OCI-LY1 (cell line): ENCODE measurements at regions not wholly inside any gene's neighbourhood (a gene's known extent, or its start where the extent isn't known, plus 50 kb on each side); places are given as distances from the start of the nearest gene placed in this dataset.

Source experiments
- H2AFZ ChIP-seq: fragments of 200-600 bp; sonication (generic), shearing (Covaris generic); 2 replicates; pipeline ENCODE4 v1.6.0; 2014; ENCODE audit warnings: antibody characterized with exemption, mild to moderate bottlenecking, low read length
- H3F3A ChIP-seq: fragments of 200-600 bp; sonication (generic), shearing (Covaris generic); 2 replicates; pipeline ENCODE4 v1.6.0; 2014; ENCODE audit warnings: mild to moderate bottlenecking, antibody characterized with exemption, low read length, moderate library complexity; ENCODE audit not compliant: insufficient read depth
- H3K27ac ChIP-seq: fragments of 200-600 bp; sonication (generic); 2 replicates; pipeline ENCODE4 v1.5.1; 2014; ENCODE audit warnings: low read length, mixed run types, mild to moderate bottlenecking, low read depth; ENCODE audit not compliant: poor library complexity, severe bottlenecking
- H3K27me3 ChIP-seq: fragments of 200-600 bp; sonication (generic); 2 replicates; pipeline ENCODE4 v1.6.0; 2014; ENCODE audit warnings: antibody characterized with exemption, mild to moderate bottlenecking, low read length, moderate library complexity; ENCODE audit not compliant: insufficient read depth
- H3K36me3 ChIP-seq: fragments of 200-600 bp; sonication (generic); 2 replicates; pipeline ENCODE4 v1.6.1; 2014; ENCODE audit warnings: mild to moderate bottlenecking, antibody characterized with exemption, low read length, moderate library complexity, mixed read lengths; ENCODE audit not compliant: insufficient read depth
- H3K4me1 ChIP-seq: fragments of 200-600 bp; sonication (generic); 2 replicates; pipeline ENCODE4 v1.5.1; 2014; ENCODE audit warnings: mild to moderate bottlenecking, low read length, moderate library complexity; ENCODE audit not compliant: insufficient read depth, severe bottlenecking
- H3K4me2 ChIP-seq: fragments of 200-600 bp; sonication (generic), shearing (Covaris generic); 2 replicates; pipeline ENCODE4 v1.6.1; 2014; ENCODE audit warnings: low read length
- H3K4me3 ChIP-seq: fragments of 200-600 bp; sonication (generic); 2 replicates; pipeline ENCODE4 v1.5.1; 2014; ENCODE audit warnings: low read length, low read depth, mild to moderate bottlenecking, mixed read lengths; ENCODE audit not compliant: poor library complexity, severe bottlenecking
- H3K79me2 ChIP-seq: fragments of 200-600 bp; shearing (Covaris generic); 2 replicates; pipeline ENCODE4 v1.6.1; 2016; ENCODE audit warnings: mixed run types, low read length, mixed read lengths; ENCODE audit not compliant: insufficient read depth
- H3K9ac ChIP-seq: fragments of 200-600 bp; sonication (generic), shearing (Covaris generic); 2 replicates; pipeline ENCODE4 v1.6.1; 2014; ENCODE audit warnings: mild to moderate bottlenecking, low read length, mixed read lengths
- H3K9me2 ChIP-seq: fragments of 200-600 bp; sonication (generic), shearing (Covaris generic); 2 replicates; pipeline ENCODE4 v1.6.1; 2014; ENCODE audit warnings: low read depth, mild to moderate bottlenecking, low read length, mixed read lengths
- H3K9me3 ChIP-seq: fragments of 200-600 bp; shearing (Covaris generic); 2 replicates; pipeline ENCODE4 v1.6.1; 2014; ENCODE audit warnings: low read length, mixed read lengths
- H4K20me1 ChIP-seq: fragments of 200-600 bp; sonication (generic), shearing (Covaris generic); 2 replicates; pipeline ENCODE4 v1.6.0; 2016; ENCODE audit warnings: mild to moderate bottlenecking, low read length; ENCODE audit not compliant: insufficient read depth
- EZH2 ChIP-seq: fragments of 200-600 bp; sonication (generic), shearing (Covaris generic); IDR thresholded peaks from 2 replicates; pipeline ENCODE4 v1.8.0; 2017; ENCODE audit warnings: borderline replicate concordance, mixed run types, mild to moderate bottlenecking, antibody characterized with exemption, low read length, moderate library complexity, mixed read lengths
- TF ChIP-seq, protein P1 (sequence below): fragments of 200-600 bp; sonication (generic), shearing (Covaris generic); IDR thresholded peaks from 2 replicates; pipeline ENCODE4 v1.5.1; 2017; ENCODE audit warnings: mild to moderate bottlenecking, antibody characterized with exemption, low read length, moderate library complexity, mixed read lengths

DNA sequence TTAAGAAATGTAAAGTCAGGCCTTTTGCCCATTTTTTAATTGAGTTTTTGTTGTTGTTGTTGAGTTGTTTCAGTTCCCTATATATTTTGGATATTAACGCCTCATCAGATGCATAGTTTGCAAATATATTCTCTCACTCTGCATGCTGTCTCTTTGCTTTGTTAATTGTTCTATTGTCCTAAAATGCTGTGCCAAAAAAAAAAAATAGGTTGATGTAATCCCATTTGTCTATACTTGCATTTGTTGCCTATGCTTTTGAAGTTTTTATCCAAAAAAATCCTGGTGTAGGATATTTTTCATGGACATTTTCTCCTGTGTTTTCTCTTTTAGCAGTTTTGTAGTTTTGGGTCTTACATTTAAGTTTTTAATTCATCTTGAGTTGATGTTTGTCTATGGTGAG, 163.3 kb upstream of the STARD13 start:
- no peak overlapping the region for H3K4me3 ChIP-seq
- no peaks in the 10 kb centered on the region for H4K20me1 ChIP-seq
- H3K9ac ChIP-seq = no peak overlapping the region
- no peaks in the 10 kb centered on the region for H3K36me3 ChIP-seq
- no peaks in the 10 kb centered on the region for H3F3A ChIP-seq
- H3K4me2 ChIP-seq = no peak overlapping the region
- H3K27ac ChIP-seq = no peak overlapping the region
- H2AFZ ChIP-seq = no peak overlapping the region
- H3K9me3 ChIP-seq = no peaks in the 10 kb centered on the region
- H3K9me2 ChIP-seq = no peaks in the 10 kb centered on the region
- no peaks in the 10 kb centered on the region for H3K27me3 ChIP-seq
- no peaks in the 10 kb centered on the region for H3K79me2 ChIP-seq
- no peaks in the 10 kb centered on the region for H3K4me1 ChIP-seq
- no peak for TF ChIP-seq EZH2
- TF ChIP-seq, protein P1, sequence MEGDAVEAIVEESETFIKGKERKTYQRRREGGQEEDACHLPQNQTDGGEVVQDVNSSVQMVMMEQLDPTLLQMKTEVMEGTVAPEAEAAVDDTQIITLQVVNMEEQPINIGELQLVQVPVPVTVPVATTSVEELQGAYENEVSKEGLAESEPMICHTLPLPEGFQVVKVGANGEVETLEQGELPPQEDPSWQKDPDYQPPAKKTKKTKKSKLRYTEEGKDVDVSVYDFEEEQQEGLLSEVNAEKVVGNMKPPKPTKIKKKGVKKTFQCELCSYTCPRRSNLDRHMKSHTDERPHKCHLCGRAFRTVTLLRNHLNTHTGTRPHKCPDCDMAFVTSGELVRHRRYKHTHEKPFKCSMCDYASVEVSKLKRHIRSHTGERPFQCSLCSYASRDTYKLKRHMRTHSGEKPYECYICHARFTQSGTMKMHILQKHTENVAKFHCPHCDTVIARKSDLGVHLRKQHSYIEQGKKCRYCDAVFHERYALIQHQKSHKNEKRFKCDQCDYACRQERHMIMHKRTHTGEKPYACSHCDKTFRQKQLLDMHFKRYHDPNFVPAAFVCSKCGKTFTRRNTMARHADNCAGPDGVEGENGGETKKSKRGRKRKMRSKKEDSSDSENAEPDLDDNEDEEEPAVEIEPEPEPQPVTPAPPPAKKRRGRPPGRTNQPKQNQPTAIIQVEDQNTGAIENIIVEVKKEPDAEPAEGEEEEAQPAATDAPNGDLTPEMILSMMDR = no peak

DNA sequence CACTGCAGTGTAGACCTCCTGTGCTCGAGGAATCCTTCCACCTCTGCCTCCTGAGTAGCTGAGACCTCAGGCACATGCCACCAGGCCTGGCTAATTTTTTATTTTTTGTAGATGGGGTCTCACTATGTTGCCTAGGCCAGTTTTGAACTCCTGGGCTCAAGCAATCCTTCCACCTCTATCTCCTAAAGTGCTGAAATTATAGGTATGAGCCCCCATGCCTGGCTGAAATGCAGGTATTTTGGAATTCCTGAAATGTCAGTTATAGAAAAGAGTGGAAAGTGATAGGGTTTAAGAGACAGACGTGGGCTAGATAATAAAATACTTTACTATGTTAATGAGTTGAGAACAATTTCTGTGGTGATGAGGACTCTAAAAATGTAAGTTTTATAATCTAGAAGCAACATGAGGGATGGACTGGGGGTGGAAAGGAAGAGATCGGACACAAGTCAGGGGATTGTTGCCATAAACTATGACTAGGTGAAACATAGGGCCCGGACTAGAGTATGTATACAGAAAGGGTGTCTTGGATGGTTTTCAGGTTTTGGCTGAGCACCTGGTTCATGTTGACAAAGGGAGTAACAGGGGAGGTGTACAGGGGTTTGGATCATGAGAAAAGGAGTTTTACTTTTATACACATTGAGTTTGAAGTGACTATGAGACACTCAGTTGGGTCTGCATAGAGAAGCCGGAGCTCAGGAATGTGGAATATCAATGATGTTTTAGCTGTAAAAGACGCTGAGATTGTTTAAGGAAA, 165.6 kb upstream of the STARD13 start:
- Histone ChIP-seq H2AFZ (no peak overlapping the region), H3K79me2 (no peaks in the 10 kb centered on the region), H3K27ac (no peak overlapping the region), H3K9me2 (no peaks in the 10 kb centered on the region), H4K20me1 (no peaks in the 10 kb centered on the region), H3K36me3 (no peaks in the 10 kb centered on the region), H3K4me3 (no peak overlapping the region), H3K4me2 (no peak overlapping the region), H3K27me3 (no peaks in the 10 kb centered on the region), H3F3A (no peaks in the 10 kb centered on the region), H3K4me1 (no peaks in the 10 kb centered on the region), H3K9me3 (no peaks in the 10 kb centered on the region), H3K9ac (no peak overlapping the region)
- TF ChIP-seq, protein P1 = no peak
- TF ChIP-seq EZH2 = no peak

DNA sequence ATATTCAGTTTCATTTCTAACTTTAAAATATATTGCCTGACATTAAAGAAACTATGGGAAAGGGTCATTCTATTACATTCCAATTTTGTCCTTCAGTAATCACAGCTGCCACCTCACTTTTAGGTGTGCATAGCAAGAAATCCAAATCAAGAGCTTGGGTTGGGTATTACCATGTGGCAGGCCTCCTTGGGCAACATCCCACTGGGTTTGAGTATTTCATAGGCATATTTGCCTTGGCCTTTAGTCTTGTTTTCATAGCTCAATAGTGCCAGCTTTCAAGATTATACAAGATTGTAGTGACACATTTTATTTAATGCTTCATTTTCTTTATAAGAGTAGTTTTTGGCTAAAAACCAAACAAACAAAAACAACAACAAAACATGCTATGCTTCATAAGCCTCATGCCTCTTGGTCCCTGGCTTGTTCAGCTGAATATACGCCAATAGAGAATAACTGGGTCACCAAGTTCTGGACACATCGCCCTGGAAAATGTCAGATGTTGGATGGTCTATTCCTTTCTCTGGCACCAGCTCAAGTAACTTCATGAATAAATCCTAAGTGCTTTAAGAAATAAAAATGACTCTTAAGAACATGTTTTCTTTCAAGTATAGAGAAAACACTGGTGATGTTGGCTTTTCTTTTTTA, 167.4 kb upstream of the STARD13 start:
- Histone ChIP-seq H3K4me2 (no peak overlapping the region), H2AFZ (no peak overlapping the region), H4K20me1 (no peaks in the 10 kb centered on the region), H3K9ac (no peak overlapping the region), H3K9me2 (no peaks in the 10 kb centered on the region), H3K4me1 (no peaks in the 10 kb centered on the region), H3K27ac (no peak overlapping the region), H3K27me3 (no peaks in the 10 kb centered on the region), H3K9me3 (no peaks in the 10 kb centered on the region), H3K79me2 (no peaks in the 10 kb centered on the region), H3K36me3 (no peaks in the 10 kb centered on the region), H3K4me3 (no peak overlapping the region), H3F3A (no peaks in the 10 kb centered on the region)
- no peak for TF ChIP-seq EZH2
- TF ChIP-seq, protein P1 = no peak
